ENCODE measurements at regions not wholly inside any gene's neighbourhood (a gene's known extent, or its start where the extent isn't known, plus 50 kb on each side); places are given as distances from the start of the nearest gene placed in this dataset.

- CTCF ChIA-PET = no interaction called here
- Histone ChIP-seq H3K9me3 (ENCODE audit: control insufficient read depth, insufficient read depth, low read depth, low read length) (no peaks in the 10 kb centered on the region), H3K27ac (ENCODE audit: extremely low read depth, low read depth, low read length) (no peak overlapping the region), H3K36me3 (ENCODE audit: control insufficient read depth in 2 of 2, insufficient read depth in 1 of 2, low read length in 2 of 2) (no peaks in the 10 kb centered on the region), H3K4me1 (ENCODE audit: control insufficient read depth, insufficient read depth, low read length) (no peaks in the 10 kb centered on the region), H3K4me3 (ENCODE audit: low read depth, low read length) (no peak overlapping the region)
- POLR2A ChIA-PET = no interaction called here
- TF ChIP-seq SP3 (tag by site-specific recombination; IDR thresholded peaks at IDR 0.05) = no peak
- TF ChIP-seq ZNF843 (tag by site-specific recombination; IDR thresholded peaks at IDR 0.05) = no peak
- no peak for TF ChIP-seq HIC1 (tag by site-specific recombination; IDR thresholded peaks at IDR 0.05)
- TF ChIP-seq ZNF2 (tag by site-specific recombination; IDR thresholded peaks at IDR 0.05) = no peak
- TF ChIP-seq ZNF175 (tag by site-specific recombination; IDR thresholded peaks at IDR 0.05) = no peak
- TF ChIP-seq PRDM6 (tag by site-specific recombination; IDR thresholded peaks at IDR 0.05) = no peak
- no peak for TF ChIP-seq ZSCAN23 (tag by site-specific recombination; IDR thresholded peaks at IDR 0.05)
- no peak for TF ChIP-seq ZNF596 (tag by site-specific recombination; IDR thresholded peaks at IDR 0.05)
- TF ChIP-seq ZFP69B (tag by site-specific recombination; IDR thresholded peaks at IDR 0.05) = no peak
- no peak for TF ChIP-seq PATZ1 (tag by site-specific recombination; IDR thresholded peaks at IDR 0.05)
- TF ChIP-seq ZSCAN16 (tag by site-specific recombination; IDR thresholded peaks at IDR 0.05) = no peak
Observed at GRCh38 chr2:187129868-187130267, 280.9 kb upstream of the ZSWIM2 start.

GRCh38 chr2:187129306-187129705 lies 280.3 kb upstream of the ZSWIM2 start:
- Histone ChIP-seq H3K36me3 (ENCODE audit: control insufficient read depth in 2 of 2, insufficient read depth in 1 of 2, low read length in 2 of 2) (no peaks in the 10 kb centered on the region), H3K27ac (ENCODE audit: extremely low read depth, low read depth, low read length) (no peak overlapping the region), H3K4me3 (ENCODE audit: low read depth, low read length) (no peak overlapping the region), H3K4me1 (ENCODE audit: control insufficient read depth, insufficient read depth, low read length) (no peaks in the 10 kb centered on the region), H3K9me3 (ENCODE audit: control insufficient read depth, insufficient read depth, low read depth, low read length) (no peaks in the 10 kb centered on the region)
- POLR2A ChIA-PET = no interaction called here
- no peak for TF ChIP-seq ZNF214 (tag by site-specific recombination; IDR thresholded peaks at IDR 0.05; ENCODE audit: borderline replicate concordance)
- TF ChIP-seq ZNF248 (tag by site-specific recombination; IDR thresholded peaks at IDR 0.05) = no peak
- no peak for TF ChIP-seq ZNF488 (tag by site-specific recombination; IDR thresholded peaks at IDR 0.05)
- TF ChIP-seq PRDM1 (tag by site-specific recombination; IDR thresholded peaks at IDR 0.05) = no peak
- no peak for TF ChIP-seq GFI1B (tag by site-specific recombination; IDR thresholded peaks at IDR 0.05)
- no peak for TF ChIP-seq ZNF791 (tag by site-specific recombination; IDR thresholded peaks at IDR 0.05)
- no peak for TF ChIP-seq ZNF133 (tag by site-specific recombination; IDR thresholded peaks at IDR 0.05)
- TF ChIP-seq ZBTB6 (tag by site-specific recombination; IDR thresholded peaks at IDR 0.05) = no peak
- TF ChIP-seq SP3 (tag by site-specific recombination; IDR thresholded peaks at IDR 0.05) = no peak
- TF ChIP-seq BCL11B (tag by site-specific recombination; IDR thresholded peaks at IDR 0.05; ENCODE audit: low read depth) = no peak
- no peak for TF ChIP-seq OSR2 (tag by site-specific recombination; IDR thresholded peaks at IDR 0.05)
- no peak for TF ChIP-seq ZSCAN16 (tag by site-specific recombination; IDR thresholded peaks at IDR 0.05)
- CTCF ChIA-PET = no interaction called here

Data from HEK293 (cell line).